ENCODE measurements at regions not wholly inside any gene's neighbourhood (a gene's known extent, or its start where the extent isn't known, plus 50 kb on each side); places are given as distances from the start of the nearest gene placed in this dataset.

DNA sequence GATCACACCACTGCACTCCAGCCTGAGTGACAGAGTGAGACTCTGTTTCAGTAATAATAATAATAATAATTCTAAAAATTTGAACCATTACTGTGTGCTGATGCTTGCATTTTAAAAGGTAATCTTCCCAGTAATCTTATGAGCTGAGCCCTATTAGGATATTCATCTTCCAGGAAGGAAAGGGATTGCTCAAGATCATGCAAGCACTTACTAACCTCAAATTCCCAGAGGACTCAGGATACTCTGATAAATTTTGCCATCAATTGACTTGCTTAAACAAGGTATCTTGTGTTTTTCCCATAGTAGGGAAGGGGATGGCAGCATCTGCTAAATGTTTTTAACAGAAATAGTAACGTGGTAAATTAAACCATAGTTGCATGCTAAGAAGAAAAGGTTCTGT lies 176.4 kb upstream of the MRPS30 start:
- TF ChIP-seq, protein P1, sequence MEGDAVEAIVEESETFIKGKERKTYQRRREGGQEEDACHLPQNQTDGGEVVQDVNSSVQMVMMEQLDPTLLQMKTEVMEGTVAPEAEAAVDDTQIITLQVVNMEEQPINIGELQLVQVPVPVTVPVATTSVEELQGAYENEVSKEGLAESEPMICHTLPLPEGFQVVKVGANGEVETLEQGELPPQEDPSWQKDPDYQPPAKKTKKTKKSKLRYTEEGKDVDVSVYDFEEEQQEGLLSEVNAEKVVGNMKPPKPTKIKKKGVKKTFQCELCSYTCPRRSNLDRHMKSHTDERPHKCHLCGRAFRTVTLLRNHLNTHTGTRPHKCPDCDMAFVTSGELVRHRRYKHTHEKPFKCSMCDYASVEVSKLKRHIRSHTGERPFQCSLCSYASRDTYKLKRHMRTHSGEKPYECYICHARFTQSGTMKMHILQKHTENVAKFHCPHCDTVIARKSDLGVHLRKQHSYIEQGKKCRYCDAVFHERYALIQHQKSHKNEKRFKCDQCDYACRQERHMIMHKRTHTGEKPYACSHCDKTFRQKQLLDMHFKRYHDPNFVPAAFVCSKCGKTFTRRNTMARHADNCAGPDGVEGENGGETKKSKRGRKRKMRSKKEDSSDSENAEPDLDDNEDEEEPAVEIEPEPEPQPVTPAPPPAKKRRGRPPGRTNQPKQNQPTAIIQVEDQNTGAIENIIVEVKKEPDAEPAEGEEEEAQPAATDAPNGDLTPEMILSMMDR (conservative IDR thresholded peaks at IDR 0.05): no peak
- no peak for TF ChIP-seq ZFX (IDR thresholded peaks at IDR 0.05)

Measured in C4-2B (cell line).